HEK293 (cell line): ENCODE measurements at regions not wholly inside any gene's neighbourhood (a gene's known extent, or its start where the extent isn't known, plus 50 kb on each side); places are given as distances from the start of the nearest gene placed in this dataset.
"Not testable (repeated sequence)": the region's sequence is repeated elsewhere in the genome, so short reads cannot be mapped to it uniquely, and the experiment has no call there.

Experiments used
- KLF16 ChIP-seq: fragments of 450-650 bp; formaldehyde crosslinking; IDR thresholded peaks from 2 replicates; pipeline ENCODE4 v1.5.1; 2017; ENCODE audit warnings: missing biosample characterization, missing genetic modification characterization
- KLF9 ChIP-seq: fragments of 450-650 bp; formaldehyde crosslinking; IDR thresholded peaks from 2 replicates; pipeline ENCODE4 v1.5.1; 2016; ENCODE audit warnings: missing biosample characterization, missing genetic modification characterization, low read depth
- SETDB1 ChIP-seq: IDR thresholded peaks from one replicate; pipeline ENCODE4 v1.6.1; 2017; ENCODE audit warnings: mild to moderate bottlenecking, low read length, moderate library complexity, mixed read lengths; ENCODE audit not compliant: insufficient read length
- ZNF423 ChIP-seq: fragments of 450-650 bp; formaldehyde crosslinking; IDR thresholded peaks from 2 replicates; pipeline ENCODE4 v1.5.1; 2016; ENCODE audit warnings: missing biosample characterization, missing genetic modification characterization
- ZNF626 ChIP-seq: fragments of 450-650 bp; sonication (Bioruptor Pico); formaldehyde crosslinking; IDR thresholded peaks from 2 replicates; pipeline ENCODE4 v1.5.1; 2018; ENCODE audit warnings: missing biosample characterization, missing genetic modification characterization, inconsistent platforms
- TF ChIP-seq, protein P1 (sequence below): fragments of 450-650 bp; formaldehyde crosslinking; IDR thresholded peaks from 2 replicates; pipeline ENCODE4 v1.5.1; 2016; ENCODE audit warnings: missing biosample characterization, missing genetic modification characterization

DNA sequence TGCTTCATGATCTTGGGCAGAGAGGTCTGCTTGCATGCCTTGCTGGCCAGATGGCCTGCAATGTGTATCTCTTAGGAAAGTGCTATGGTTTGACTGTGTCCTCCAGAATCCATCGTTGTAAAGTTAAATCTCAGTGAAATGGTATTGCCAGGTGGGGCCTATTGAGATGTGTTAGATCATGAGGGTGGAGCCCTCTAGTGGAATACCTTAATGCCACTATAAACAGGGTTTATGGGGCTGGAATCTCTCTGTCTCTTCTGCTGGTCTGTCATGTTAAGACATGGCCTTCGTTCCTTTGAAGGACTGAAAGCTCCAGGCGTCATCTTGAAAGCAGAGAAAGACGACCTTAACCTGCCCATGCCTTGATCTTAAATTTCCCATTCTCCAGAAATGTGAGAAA lies 411.1 kb downstream of the RPIA start:
- not testable (repeated sequence) for TF ChIP-seq ZNF626 (tag by site-specific recombination); SETDB1; KLF9; KLF16; ZNF423 (tag by site-specific recombination)
- TF ChIP-seq, protein P1, sequence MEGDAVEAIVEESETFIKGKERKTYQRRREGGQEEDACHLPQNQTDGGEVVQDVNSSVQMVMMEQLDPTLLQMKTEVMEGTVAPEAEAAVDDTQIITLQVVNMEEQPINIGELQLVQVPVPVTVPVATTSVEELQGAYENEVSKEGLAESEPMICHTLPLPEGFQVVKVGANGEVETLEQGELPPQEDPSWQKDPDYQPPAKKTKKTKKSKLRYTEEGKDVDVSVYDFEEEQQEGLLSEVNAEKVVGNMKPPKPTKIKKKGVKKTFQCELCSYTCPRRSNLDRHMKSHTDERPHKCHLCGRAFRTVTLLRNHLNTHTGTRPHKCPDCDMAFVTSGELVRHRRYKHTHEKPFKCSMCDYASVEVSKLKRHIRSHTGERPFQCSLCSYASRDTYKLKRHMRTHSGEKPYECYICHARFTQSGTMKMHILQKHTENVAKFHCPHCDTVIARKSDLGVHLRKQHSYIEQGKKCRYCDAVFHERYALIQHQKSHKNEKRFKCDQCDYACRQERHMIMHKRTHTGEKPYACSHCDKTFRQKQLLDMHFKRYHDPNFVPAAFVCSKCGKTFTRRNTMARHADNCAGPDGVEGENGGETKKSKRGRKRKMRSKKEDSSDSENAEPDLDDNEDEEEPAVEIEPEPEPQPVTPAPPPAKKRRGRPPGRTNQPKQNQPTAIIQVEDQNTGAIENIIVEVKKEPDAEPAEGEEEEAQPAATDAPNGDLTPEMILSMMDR (tag by site-specific recombination) = not testable (repeated sequence)
